Activated CD8-positive, alpha-beta memory T cell treated with anti-CD3 and anti-CD28 coated beads for 48 hours (primary cell): ENCODE measurements at regions not wholly inside any gene's neighbourhood (a gene's known extent, or its start where the extent isn't known, plus 50 kb on each side); places are given as distances from the start of the nearest gene placed in this dataset.

Experiments used
- DNase-seq, 3 experiments: peaks; one replicate each; pipeline ENCODE4 v3.0.0-alpha.2; 2020; ENCODE audit warnings: low read depth in 2 of 3, low spot score in 2 of 3

DNA sequence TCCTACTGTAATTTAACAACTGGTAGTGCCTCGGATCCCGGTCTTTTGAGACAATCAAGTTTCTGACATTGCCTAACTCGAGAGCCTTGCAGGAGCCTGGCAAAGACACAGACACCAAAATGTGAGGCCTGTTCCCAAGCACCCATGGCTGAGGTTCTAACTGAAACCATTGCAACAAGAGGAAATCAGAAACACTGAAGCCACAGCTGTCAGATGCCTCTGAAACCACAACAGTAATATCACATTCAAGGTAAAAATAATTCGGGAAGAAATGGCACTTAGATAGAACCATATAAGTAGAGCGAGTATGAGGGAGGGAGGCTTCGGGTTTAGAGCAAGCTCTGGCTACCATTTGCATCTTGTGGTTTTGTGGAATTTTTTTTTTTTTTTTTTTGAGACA, 285.9 kb downstream of the FBXO15 start:
- no peak for DNase-seq

DNA sequence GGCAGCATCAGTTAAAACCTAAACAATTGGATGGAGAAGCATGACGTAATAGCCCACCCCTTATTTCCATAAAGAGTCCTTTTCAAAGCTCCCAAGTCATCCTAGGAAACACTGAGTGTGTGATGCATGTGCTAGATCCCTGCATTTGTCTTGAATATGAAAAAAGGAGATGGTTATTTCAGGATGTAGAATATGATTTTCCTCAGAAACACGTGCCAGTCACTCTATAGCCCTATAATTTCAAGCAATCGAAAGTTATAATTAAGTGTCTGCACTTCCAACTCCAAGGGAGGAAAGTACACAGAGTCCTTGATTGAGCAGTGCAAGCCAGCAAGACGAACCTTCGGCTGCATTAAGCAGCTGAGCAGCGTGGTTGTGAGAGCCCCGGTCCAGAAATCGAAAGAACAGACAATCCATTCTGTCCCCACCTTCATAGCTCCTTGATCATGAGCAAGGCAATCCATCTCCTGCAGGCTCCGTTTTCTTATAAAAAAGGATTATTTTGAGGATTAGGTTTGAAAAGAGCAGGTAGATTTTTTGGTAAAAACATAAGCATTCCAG, 287.7 kb downstream of the FBXO15 start:
- DNase-seq = no peak

DNA sequence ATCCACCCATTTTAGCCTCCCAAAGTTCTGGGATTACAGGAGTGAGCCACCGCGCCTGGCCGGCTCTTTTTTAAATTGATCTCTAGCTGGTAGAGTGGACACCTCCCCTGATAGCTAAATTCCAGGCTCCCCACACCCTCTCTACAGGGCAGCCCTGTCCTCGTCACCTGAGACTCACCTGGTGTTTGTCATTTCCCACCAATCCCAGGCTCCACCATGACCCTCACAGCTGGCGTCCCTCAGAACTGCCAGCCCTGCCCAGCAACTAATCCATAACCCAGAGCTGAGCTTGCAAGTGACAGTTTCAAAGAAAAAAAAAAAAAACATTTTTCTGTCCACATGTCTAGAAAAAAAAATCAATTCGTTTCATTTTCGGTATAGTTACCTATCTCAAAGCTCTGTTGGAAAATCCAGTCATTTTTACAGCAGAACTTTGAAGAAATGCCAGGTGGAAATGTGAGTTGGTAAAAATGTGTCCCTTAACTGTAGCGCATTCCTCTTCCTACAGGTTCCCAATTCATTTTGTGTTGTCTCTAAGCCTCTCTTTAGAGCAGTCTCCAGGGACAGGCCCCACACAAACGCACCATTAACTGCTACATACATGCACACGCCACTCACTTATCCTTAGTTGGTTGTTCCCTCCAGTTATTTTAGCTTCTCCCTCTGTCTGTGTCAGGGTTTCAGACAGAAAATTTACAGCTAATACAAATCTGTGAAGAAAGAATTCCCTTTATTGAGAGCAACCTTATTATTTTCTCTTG, 294.7 kb downstream of the FBXO15 start:
- no peak for DNase-seq

DNA sequence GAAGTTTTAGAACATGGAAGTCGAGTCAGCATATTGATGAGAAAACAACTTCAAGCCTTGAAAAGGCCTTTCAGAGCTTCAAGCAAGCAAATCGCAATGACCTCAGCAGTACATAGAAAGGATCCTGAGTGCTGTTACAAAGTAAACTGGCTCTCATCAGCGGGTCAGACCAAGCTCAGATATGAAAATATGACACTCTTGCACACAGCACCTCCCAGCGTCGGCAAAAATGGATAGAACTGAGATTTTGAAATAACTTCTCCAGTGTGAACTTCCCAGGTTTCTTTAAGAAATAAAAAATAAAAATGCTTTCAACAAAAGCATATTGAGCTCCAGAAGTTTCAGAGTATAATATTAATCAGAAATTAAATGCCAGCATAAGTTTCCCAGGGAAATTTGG, 296.9 kb downstream of the FBXO15 start:
- DNase-seq = no peak

DNA sequence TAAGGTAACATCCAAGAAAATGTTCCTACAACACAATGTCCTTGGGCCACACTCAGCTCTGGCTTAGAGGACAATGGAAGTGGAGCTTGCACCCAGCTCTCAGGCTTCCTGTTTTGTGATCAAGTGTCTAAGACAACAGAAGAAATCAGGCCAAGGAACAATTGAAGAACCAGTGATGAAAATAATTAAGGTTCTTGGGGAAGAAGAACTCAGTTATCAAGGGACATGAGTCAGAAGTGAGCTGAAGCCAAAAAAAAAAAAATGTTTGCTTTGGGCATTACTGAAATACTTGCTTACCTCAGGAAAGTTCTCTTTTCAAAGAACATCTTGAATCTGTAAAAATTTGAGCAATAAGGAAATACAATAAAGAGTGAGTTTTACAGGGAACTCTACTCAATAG, 299.0 kb downstream of the FBXO15 start:
- no peak for DNase-seq

DNA sequence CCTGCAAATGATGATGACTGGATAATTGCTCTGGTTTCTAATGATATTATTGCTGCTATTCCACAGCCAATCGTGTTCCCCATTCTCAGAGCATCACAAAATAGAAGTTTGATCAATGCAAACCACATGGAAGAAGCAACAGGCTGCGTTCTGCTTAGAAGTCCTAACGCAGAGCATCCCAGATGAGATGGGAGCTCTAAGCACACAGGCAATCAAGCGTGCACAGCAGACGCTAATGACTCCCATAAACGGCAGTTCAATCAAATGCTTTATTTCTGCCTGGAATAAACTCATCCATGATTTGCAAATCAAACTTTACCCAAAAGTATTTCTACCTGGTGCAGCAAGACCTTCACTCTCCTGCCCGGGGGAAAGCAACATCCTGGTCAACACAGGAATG, 304.2 kb downstream of the FBXO15 start:
- DNase-seq = no peak

DNA sequence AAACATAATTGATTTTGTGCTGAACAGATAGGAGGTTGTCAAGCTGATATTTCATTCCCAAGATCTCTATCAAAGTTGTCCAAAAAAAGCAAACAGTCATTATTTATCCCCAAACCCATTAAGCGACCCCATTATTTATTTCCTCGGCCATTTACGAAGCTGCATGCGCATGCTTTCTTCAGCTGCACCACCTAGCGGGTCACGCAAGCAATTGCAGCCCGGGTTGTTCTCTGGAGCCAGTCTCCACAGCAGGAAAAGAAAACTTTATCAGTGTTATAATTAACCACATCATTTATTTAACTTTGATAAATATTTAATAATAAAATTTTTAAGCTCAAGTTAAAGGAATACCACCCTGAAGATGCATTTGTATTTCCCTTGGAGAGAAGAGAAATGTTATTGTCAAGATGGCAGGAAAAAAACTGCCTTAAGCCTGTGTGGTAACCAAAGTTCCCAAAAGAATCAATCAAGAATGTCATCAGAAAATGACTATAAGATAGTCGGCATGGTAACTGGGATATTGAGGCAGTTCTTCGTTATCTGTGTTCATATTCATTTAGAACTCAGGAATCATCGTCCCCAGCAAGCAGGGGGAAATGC, 304.7 kb downstream of the FBXO15 start:
- peak; percentile 2 to 8 (median 6) for DNase-seq

DNA sequence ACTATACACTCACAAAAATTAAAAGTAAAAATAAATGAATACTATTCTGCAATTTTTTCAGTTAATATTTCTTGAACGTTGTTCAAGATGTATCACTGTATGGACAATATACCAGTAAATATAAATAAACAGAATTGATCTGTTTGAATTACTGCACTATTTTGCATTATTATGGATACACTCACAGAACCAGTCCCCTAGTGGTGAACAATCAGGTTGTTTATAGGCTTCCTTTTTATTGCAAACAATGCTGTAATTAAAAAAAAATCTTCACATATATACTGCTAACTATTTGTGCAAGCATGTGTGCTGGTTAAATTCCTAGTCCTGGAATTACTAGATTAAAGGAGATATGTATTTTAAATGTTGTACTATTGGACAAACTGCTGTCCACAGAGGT, 306.0 kb downstream of the FBXO15 start:
- DNase-seq = no peak

DNA sequence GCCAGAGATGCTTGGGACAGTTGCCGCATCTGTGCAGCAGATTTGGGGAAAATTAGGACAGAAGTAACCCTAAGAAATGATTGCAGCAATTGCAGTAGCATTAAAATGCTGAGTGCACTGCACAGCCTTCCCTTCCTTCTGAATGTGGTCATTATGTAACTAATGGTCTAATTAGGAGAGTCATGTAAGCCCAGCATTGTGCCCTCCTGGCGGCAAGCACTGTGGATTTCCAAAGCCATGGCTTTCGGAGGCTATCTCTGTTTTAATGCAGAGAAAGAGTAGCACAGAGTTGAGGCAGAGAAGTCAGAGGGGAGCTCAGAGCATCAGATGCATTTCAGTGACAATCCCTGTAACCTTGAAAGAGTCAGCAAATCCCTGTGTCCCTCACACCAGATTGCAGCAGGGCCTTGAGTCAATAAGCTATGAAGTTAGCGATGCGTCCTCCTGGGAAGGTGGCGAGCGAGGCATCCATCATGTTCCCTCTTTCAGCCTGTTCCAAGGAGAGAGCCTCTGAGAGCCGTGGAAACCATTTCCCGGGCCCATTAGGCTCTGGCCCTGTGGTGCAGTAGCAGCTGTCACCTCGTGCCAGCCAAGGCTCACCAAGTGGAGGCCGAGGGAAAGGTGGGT, 307.2 kb downstream of the FBXO15 start:
- no peak for DNase-seq

DNA sequence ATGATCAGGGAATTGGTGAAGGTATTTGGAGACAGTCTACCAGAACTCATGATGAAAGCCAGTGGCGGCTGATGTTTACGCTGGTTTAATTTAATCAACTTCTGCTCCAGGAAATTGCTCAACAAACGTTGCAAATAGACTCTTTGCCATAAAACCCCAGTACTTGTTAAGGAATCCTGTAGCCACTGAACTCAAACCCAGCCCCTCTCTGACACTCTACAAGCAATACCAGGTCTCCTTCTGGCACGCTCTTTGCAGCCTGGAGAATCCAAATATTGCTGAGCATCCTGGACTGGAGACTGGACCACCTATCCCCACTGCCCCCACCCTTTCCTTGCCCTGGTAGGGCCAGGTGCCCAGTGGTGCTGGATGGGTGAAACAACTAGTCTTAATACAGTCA, 308.2 kb downstream of the FBXO15 start:
- no peak for DNase-seq

DNA sequence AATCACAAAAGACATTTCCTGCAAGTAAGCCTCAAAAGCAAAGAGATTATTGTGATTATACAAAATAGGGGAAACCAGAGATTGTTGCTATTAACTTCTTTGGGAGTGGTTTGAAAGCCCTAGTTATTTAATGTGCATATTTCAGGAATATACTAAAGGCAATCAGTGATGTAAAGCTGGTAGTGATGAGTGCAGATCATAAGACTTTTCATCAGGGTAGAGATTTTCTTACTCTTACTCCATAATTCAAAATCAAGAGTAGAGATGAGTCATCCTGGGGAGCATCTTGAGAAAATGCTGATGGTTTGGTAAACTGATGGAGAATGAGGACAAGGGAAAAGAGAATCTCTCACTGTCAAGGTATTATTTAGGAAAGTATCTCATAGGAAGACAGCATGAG, 309.5 kb downstream of the FBXO15 start:
- DNase-seq = no peak

DNA sequence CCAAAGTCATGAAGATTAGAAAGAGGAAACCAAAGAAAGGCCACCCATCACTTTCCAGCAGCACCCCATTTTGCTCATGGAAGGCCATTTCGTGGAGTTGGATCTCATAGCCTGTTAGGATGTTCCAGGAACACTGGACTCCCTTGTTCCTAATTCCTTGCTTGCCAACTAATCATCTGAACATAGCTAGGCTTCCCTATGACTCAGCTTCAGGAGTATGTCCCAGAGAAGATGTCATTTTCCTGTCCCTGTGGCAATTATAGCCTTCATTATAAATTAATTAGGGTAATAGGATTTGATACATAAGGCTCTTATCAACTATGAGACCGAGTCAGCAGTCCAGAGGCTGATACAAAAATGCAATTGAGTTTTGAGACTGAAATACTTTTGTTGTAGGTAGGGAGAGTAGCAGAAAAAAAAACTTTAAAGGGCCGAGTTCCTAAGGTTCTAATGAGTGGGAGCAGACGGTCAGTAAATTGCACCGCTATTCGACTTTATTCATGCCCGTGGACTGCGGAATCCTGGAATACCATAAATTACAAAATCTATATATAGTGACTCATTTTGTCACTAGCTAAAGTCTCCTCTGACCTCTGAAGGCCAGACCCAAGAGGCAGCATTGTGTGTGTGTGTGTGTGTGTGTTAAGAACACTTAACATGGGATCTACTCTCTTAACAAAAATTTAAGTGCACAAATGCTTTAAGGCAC, 311.8 kb downstream of the FBXO15 start:
- DNase-seq = no peak

DNA sequence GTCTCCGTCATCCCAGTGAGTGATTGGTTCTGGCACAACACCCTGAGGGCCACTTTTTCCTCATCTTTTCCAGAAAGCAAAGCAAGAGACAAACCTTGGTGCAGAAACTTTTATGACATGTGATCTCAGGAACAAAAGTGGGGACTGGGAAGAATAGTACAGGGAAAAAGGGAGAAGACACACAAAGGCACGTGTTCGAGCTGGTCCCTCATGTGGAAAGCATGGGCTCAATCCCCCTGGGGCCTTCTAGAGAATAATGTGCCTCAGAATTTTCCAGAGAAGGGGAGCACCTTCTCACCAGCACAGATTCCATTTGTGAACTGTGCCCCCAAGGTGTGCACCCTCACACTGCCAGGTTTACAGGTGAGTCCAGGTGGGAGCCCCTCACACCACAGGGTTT, 312.6 kb downstream of the FBXO15 start:
- no peak for DNase-seq

DNA sequence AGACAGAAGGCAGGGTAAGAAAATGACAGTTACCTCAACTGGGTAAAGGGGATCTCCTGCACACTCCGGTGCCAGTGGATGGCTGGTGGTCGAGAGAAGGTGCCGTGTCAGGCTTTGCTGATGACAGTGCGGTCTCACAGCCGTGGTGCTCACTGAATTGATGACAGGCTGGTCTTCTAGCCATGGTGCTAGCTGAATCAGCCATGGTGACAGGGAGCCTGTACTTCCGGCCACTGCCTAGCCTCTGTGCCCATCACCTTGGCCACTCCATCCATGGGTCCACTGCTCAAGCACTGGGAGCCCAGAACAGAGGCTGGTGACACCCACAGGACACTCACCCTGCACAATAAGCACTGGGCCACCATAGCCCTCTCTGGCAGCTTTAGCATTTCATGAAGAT, 315.9 kb downstream of the FBXO15 start:
- no peak for DNase-seq

DNA sequence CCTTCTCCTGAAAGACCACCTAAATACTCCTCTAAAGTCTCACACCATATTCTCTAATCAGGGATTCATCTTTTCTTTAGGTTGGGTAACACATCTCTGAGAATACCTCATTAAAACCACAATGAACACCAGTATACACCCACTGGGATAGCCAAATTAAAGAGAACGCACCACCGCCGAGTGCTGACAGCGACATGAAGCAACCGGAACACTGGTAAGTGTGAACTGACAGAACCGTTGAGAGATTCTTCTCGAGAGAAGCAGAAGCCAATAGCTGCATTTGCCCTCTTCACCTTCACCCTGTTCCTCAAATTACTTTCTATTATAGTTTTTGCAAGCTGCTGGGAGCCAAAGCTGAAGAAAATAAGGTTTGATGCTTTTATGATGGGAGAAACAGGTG, 318.5 kb downstream of the FBXO15 start:
- DNase-seq = no peak

DNA sequence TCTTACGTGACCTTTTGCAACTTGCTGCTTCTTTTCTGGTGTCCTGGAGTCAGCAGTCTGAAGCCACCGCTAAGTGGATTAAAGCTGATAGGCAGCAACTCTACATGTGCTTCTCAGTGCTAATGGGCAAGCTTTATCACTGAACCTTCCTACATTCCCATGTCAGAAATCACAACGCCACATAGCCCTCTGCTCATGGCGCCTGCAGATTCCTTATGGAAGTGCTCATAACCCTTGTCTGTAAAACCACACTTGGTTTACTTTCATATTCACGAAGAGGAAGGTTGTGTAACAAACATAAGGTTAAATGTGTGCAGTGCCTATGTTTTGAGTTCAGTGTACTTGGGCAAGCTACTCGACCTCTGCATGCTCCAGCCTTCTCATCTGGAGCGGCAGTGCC, 319.8 kb downstream of the FBXO15 start:
- DNase-seq = no peak

DNA sequence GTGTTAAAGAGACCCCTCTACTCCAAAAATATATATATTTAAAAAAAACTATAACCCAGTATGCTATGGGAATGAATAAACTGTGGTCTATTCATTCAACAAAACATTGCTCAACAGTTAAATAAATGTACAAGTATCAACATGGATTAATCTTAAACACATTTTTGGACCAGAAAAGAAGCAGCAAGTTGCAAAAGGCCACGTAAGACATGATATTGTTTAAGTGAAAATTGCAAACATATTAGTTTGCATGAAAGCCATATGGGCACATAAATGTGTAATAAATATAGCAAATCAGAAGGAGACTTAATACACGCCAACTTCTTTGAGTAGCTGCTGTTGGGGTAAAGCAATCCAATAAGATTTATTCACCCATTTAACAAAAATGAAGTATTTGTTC, 321.5 kb downstream of the FBXO15 start:
- no peak for DNase-seq

DNA sequence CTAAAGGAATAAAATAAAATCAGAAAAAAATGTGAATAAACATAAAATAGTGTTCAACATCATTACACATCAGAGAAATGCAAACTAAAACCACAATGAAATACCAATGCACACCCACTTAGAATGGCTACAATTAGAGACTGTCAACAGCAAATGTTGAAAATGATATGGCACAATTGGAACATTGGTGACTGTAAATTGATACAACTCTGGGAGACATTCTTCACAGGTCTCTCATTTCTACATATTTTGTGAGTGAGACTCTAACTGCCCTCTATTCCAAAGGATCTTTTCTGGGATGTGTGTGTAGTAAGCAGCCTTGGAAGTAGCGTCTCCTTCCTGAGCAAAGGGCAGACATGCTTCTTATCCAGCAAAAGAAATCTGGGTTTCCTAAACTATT, 323.0 kb downstream of the FBXO15 start:
- no peak for DNase-seq

DNA sequence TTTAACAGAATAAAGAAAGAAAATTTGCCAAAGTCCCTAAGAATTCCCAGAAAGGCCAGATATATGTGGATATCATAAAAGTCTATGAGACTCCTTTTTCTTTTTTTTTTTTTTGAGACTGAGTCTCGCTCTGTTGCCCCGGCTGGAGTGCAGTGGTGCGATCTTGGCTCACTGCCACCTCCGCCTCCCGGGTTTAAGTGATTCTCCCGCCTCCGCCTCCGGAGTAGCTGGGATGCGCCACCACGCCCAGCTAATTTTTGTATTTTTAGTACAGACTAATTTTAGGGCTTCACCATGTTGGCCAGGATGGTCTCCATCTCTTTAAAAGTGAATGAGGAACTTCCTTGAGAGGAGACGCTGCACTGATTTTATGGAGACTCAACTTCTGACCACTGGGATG, 335.2 kb downstream of the FBXO15 start:
- no peak for DNase-seq

DNA sequence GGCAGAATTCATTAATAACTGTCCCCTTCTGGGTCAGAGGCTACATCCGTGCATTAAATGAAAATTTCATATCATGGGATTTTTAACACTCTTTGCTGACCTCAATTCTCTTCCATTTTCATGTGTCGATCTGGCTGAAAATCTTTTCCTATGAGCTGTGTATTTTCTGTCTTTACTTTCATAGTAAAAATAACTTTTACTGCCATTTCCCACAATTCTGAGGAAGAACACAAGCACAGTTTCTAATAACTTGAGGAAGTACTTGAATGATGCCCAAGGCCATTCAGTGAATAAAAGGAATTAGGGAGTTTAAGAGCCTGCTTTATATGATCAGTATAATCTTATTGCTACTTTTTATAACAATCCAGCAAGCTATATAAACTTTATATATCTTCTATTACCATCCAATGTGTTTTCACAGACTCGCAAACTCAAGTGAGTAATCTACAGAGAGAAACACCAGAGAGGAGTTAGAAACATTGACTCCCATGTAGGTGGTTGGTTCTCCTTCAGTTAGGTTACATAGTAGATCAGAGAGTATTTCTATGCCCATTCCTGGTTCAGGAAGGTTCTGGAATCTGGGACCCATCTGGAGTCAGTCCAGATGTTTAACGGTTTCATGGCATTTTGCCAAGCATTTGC, 340.0 kb downstream of the FBXO15 start:
- DNase-seq = no peak

DNA sequence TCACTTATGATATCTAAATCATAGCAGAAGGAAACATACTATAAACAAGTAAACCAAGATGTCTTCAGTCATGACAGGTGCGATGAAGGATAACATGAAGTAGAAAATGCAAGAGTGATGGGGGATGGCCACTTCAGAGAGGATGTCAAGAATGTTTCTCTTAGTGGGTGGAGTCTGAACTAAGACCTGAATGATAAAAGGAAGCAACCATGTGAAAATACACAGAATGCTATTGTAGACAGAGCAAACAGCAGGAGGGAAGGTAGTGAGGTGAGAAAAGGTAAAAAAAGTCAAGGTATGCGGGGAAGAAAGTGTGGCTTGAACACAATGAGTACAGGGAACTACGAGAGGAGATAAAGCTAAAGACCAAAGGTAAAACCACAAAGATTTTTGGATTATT, 341.6 kb downstream of the FBXO15 start:
- no peak for DNase-seq
